ENCODE measurements at regions not wholly inside any gene's neighbourhood (a gene's known extent, or its start where the extent isn't known, plus 50 kb on each side); places are given as distances from the start of the nearest gene placed in this dataset.

DNA sequence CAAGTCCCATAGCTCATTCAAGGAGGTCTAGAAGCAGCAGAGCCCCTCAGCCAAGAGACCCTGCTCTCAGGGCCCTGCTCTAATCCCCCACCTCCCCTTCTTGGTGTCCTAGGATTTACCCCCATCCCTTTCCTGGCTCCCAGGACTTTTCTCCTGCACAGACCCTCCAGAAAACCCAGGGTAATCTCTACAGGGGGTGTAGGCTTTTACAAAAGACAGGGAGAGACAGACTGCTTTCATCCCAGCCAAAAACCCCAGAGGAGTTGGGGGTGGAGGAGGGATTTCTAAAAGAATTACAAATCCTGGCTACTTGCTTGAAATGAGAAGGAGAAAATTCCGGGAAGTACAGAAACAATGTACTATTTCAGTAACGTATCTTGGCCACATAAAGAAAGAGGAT is 133.3 kb downstream of the TNFSF13B start:
- TF ChIP-seq POLR2AphosphoS5 (IDR thresholded peaks at IDR 0.05; ENCODE audit: low read depth, low read length): no peak
- no peak for TF ChIP-seq SPI1 (IDR thresholded peaks at IDR 0.05; ENCODE audit: low read depth, low read length)
- TF ChIP-seq POLR2A (IDR thresholded peaks at IDR 0.05; ENCODE audit: low read depth, low read length): no peak
